ENCODE measurements at regions not wholly inside any gene's neighbourhood (a gene's known extent, or its start where the extent isn't known, plus 50 kb on each side); places are given as distances from the start of the nearest gene placed in this dataset.

- no peaks in the 10 kb centered on the region for H3K9me3 ChIP-seq
- no peaks in the 10 kb centered on the region for H3K4me1 ChIP-seq
- DNase-seq = no peak
- no peak for TF ChIP-seq CTCF (IDR thresholded peaks at IDR 0.05; ENCODE audit: low read depth, low read length)
- H3K4me3 ChIP-seq (ENCODE audit: low read depth, low read length) = no peak overlapping the region
- H3K36me3 ChIP-seq = no peaks in the 10 kb centered on the region
- no peaks in the 10 kb centered on the region for H3K27me3 ChIP-seq
Observed at GRCh38 chr6:48782225-48782624, 671.2 kb upstream of the PTCHD4 start.

- TF ChIP-seq CTCF (IDR thresholded peaks at IDR 0.05; ENCODE audit: low read depth, low read length) = no peak
- no peaks in the 10 kb centered on the region for H3K27me3 ChIP-seq
- no peaks in the 10 kb centered on the region for H3K4me1 ChIP-seq
- H3K9me3 ChIP-seq = no peaks in the 10 kb centered on the region
- no peaks in the 10 kb centered on the region for H3K36me3 ChIP-seq
- H3K4me3 ChIP-seq (ENCODE audit: low read depth, low read length) = no peak overlapping the region
- DNase-seq = no peak
Observed at GRCh38 chr6:48777411-48777810, 666.4 kb upstream of the PTCHD4 start.

GRCh38 chr6:48775157-48775556, 664.2 kb upstream of the PTCHD4 start:
- no peaks in the 10 kb centered on the region for H3K9me3 ChIP-seq
- no peak overlapping the region for H3K4me3 ChIP-seq (ENCODE audit: low read depth, low read length)
- DNase-seq = no peak
- no peak for TF ChIP-seq CTCF (IDR thresholded peaks at IDR 0.05; ENCODE audit: low read depth, low read length)
- no peaks in the 10 kb centered on the region for H3K36me3 ChIP-seq
- H3K4me1 ChIP-seq = no peaks in the 10 kb centered on the region
- no peaks in the 10 kb centered on the region for H3K27me3 ChIP-seq

GRCh38 chr6:48774276-48774675, 663.3 kb upstream of the PTCHD4 start:
- TF ChIP-seq CTCF (IDR thresholded peaks at IDR 0.05; ENCODE audit: low read depth, low read length) = no peak
- no peak overlapping the region for H3K4me3 ChIP-seq (ENCODE audit: low read depth, low read length)
- no peaks in the 10 kb centered on the region for H3K9me3 ChIP-seq
- no peaks in the 10 kb centered on the region for H3K4me1 ChIP-seq
- no peaks in the 10 kb centered on the region for H3K36me3 ChIP-seq
- DNase-seq = no peak
- no peaks in the 10 kb centered on the region for H3K27me3 ChIP-seq

GRCh38 chr6:48766349-48766748, 655.4 kb upstream of the PTCHD4 start:
- Histone ChIP-seq H3K4me1 (no peaks in the 10 kb centered on the region), H3K27me3 (no peaks in the 10 kb centered on the region), H3K4me3 (ENCODE audit: low read depth, low read length) (no peak overlapping the region), H3K36me3 (no peaks in the 10 kb centered on the region), H3K9me3 (no peaks in the 10 kb centered on the region)
- no peak for DNase-seq
- TF ChIP-seq CTCF (IDR thresholded peaks at IDR 0.05; ENCODE audit: low read depth, low read length) = no peak

GRCh38 chr6:48765352-48765961, 654.5 kb upstream of the PTCHD4 start:
- Histone ChIP-seq H3K36me3 (no peaks in the 10 kb centered on the region), H3K9me3 (no peaks in the 10 kb centered on the region), H3K4me3 (ENCODE audit: low read depth, low read length) (no peak overlapping the region), H3K4me1 (no peaks in the 10 kb centered on the region), H3K27me3 (no peaks in the 10 kb centered on the region)
- TF ChIP-seq CTCF (IDR thresholded peaks at IDR 0.05; ENCODE audit: low read depth, low read length) = peak; percentile 69
- DNase-seq = peak; percentile 45
